ENCODE measurements at regions not wholly inside any gene's neighbourhood (a gene's known extent, or its start where the extent isn't known, plus 50 kb on each side); places are given as distances from the start of the nearest gene placed in this dataset.
"Not testable (repeated sequence)": the region's sequence is repeated elsewhere in the genome, so short reads cannot be mapped to it uniquely, and the experiment has no call there.

DNA sequence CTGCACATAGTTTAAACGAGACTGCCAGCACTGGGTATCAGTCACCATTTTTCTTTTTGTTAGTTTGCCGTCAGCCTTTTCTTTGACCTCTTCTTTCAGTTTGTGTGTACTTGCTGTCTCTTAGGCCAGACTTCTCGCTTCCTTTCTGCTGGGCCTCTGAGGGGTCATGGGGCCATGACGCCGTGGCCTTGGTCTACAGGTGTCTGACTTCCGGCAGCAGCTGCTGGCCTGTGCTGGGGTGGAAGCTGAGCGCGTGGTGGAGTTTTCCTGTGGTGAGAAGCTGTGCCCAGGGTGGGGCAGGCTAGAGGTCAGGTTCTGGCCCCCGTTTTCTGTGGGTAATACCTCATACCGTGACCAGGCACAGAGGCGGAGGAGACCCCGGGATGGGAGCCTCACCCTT lies 101.6 kb upstream of the PZP start:
- not testable (repeated sequence) for DNase-seq (ENCODE audit: low read depth, low spot score)

DNA sequence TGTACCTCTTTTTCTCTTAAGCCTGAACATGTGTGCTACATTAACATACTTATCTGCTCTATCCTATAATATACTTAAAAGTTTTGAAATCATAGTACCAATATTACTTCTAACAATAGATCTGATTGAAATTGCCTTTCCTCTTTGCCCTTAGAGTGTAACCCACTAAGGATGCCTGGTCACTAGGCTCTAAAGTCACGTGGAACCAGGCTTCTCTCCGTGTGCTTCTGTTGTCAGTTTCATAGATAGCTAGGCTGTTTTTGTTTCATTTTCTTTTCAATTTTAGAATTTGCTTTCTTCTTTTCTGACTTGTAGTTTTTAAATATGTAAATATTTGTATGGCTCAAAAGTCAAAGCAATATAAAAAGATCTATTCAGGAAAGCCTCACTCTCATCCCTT lies 100.5 kb upstream of the PZP start:
- not testable (repeated sequence) for DNase-seq (ENCODE audit: low read depth, low spot score)

DNA sequence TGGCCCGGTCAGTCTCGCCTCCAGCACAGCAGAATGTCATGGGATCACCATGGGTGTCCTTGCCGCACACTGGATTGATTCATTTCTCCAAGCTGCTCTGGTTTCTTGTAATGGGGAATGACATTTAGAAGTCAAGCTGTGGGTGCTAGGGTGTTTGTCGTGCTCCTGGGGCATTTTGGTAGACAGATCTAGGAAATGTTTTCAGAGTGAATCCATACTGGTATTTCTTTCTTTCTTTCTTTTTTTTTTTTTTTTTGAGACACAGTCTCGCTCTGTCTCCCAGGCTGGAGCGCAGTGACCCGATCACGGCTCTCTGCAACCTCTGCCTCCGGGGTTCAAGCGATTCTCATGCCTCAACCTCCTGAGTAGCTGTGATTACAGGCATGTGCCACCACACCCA lies 100.0 kb upstream of the PZP start:
- DNase-seq (ENCODE audit: low read depth, low spot score), result not testable (repeated sequence)

DNA sequence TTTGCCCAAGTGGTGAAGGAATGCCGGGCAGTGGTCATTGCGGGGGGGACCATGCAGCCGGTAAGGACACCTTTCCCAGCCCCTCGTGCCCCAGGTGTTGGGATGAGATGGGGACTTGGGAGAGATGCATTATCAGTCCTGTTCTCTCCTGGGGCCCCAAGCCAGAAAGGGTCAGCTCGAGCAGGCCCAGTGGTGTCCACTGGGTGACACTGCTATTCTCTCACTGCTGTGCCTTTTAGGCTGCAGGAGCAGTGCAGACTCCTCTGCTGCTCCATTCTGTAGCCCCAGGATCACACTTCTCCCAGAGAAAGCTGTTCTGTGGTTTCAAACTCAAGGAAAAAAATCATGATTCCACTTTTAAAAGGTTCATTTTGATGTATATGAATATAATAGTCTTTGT lies 99.1 kb upstream of the PZP start:
- DNase-seq (ENCODE audit: low read depth, low spot score), result not testable (repeated sequence)

DNA sequence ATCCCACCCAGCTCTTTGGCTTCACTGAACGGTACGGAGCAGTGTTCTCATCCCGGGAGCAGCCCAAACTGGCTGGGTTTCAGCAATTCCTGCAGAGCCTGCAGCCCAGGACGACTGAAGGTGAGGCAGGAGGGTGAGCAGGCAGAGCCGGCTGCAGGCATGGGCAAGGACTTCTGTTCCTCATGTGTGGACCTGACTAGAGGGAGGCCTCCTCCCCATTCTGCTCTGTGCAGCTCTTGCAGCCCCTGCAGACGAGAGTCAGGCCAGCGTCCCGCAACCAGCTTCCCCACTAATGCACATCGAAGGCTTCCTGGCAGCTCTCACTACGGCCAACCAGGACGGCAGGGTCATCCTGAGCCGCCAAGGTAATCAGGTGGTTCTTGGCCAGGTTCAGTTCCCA lies 97.8 kb upstream of the PZP start:
- DNase-seq (ENCODE audit: low read depth, low spot score), result not testable (repeated sequence)

DNA sequence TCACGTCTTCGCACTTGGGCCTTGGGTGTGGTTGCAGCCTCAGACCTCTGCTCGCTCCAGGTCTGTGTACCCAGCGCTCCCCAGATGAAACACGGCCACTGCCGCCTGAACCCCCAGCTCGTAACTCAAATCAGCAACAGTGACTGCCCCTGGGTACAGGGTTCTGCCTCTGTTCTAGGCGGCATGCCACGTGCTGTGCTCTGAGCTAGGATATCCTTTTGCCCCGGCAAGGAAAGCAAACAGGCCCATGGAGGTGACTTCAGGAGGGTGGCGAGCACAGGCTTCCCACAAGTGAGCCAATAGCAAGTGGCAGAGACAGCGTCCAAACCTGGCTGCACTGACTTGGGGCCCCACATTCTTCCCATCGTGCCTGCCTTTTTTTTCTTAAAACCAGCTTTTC lies 96.3 kb upstream of the PZP start:
- not testable (repeated sequence) for DNase-seq (ENCODE audit: low read depth, low spot score)

DNA sequence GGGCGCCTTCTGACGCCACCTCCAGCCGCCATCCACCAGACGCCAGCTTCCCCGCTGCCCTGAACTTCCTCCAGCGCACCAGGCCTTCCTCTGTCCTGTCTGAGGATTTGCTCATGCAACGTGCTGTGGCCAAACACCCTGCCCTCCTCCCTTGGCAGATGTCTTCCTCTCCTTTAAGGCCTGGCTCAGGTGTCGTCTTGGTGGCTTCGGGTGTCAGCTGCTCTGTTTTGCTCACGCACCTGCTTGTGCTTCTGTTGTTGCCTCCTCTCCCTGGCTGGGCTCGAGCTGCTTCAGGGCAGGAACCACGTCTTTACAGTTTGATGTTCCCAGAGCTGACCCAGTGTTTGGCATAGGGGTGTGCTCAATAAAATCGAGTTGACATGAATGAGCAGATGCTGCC lies 87.7 kb upstream of the PZP start:
- not testable (repeated sequence) for DNase-seq (ENCODE audit: low read depth, low spot score)

DNA sequence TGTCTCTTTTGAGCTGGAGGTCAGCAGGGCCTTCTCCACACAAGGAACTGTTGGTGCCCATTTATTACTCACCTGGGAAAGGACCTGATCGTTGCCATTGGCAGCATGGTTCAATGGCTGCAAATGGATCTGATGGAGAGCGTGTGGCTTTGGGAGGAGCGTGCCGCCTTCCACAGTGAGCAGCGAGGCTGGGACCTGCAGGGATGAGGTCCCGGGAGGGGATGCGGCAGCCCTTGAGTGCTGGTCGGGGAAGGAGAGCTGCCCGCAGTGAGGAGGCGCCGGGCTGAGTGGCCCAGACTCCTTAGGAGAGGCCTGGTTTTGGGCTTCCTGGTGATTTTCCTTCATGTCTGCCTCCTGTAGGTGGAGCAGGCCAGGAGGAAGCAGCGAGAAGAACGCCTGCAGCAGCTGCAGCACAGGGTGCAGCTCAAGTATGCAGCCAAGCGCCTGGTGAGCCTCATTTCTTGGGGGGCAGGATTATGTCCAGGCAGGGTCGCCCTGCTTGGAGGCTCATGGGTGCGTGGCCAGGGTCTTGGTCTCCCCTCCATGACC lies 86.0 kb upstream of the PZP start:
- DNase-seq (ENCODE audit: low read depth, low spot score), result not testable (repeated sequence)

DNA sequence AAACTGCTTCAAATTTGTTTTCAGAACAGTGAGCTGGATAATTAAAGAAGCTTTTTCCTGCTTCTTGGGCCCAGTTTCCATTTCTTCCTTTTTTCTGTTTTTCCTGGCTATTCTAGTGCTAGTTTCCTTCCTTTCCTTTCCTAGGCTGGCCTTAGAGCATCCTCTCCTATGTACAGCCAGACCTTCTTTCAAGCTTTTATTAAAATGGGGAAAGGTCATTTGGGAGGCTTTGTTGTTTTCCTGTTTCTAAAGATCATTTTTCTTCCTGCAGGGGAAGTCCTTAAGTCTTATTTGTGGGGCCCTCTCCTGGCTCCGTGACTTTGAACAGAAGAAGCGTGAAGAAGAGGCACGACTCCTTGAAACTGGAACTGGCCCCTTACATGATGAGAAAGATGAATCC lies 85.2 kb upstream of the PZP start:
- not testable (repeated sequence) for DNase-seq (ENCODE audit: low read depth, low spot score)

DNA sequence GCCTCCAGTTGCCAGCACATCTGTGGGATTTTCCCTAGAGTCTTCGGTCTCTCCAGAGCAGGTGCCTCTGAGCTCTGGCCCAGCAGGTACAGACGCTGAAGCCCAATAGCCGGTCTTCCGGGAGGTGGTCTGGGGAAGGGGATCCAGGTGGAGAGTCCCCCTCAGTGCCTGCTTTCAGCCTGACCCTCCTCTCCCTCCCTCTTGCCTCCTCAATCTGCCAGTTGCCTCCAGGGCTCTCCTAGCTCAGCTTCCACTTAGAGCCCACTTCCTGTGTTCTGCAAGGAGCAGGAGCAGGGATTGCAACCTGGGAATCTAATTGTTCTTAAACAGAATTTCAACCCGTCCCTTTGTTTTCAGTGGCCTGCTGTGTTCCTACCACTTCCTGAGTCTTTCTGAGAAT lies 81.8 kb upstream of the PZP start:
- DNase-seq (ENCODE audit: low read depth, low spot score), result not testable (repeated sequence)

DNA sequence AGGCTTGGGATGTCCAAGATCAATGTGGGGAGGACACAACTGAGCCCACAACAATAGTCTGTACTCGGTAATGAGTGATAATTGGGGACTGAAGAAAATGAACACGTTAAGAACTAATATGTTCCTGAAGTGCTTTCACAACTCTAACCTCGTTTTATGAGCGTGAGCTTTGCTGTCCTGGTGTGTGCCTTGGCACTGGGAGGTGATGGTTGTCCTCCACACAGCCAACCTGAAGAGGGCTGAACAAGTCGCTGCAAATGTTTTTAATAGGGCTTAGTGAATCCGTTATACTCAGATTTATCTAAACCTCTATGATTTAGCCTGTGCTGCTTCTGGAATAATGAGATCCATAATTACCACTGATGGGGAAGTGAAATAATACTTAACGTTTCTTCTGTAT lies 76.5 kb upstream of the PZP start:
- DNase-seq (ENCODE audit: low read depth, low spot score), result not testable (repeated sequence)

DNA sequence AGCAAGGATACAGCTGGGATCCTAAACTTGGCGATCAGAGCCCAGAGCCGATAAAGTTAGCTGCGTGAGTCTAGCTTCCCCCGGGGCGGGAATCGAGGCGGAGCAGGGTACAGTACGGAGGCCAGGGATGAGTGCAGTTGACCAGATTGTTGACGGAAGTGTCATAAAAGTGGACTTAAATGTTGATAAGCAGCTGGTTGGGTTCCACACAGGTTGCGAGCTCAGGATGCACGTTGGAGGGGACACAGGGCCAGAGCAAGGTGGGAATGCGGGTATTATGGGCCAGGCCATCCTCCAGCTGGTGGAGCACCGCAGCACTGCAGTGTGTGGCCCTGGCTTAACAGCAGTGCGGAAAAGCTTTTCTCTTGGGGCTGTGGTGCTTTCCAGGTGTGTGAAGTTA lies 76.0 kb upstream of the PZP start:
- not testable (repeated sequence) for DNase-seq (ENCODE audit: low read depth, low spot score)

DNA sequence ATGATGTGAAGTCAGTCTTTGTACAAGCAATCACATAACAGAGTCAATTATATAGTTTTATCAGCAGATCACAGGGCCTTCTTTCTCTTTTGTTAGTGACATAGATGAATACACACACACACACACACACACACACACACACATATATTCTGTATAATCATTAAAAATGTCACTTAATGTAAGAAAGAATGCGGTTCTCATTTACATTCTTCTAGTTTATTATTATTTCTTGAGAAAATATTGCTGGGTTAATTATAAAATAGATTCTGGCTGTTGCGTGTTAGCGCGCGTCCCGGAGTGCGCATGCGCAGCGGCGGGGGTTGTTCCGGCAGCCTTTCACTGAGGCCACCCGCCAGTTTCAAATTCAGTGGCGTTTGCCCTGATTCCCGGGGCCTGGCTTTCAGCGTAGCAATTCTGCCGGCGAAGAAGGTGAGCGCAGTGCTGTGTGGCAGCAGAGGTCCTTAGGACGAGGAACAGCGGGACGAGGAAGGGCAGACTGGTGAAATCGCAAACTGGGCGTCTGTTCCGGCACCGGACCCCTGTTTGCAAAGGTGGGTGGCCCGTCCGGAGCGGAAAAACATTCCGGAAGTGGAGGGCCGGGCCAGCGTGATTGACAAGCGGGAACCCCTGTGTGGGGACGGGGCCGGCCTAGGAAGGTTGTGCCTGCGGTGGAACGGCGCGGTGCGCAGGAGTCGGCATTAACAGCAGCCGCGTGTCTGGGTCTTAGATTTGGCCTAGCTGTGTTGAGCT lies 75.3 kb upstream of the PZP start:
- DNase-seq (ENCODE audit: low read depth, low spot score), result peak; percentile 47

DNA sequence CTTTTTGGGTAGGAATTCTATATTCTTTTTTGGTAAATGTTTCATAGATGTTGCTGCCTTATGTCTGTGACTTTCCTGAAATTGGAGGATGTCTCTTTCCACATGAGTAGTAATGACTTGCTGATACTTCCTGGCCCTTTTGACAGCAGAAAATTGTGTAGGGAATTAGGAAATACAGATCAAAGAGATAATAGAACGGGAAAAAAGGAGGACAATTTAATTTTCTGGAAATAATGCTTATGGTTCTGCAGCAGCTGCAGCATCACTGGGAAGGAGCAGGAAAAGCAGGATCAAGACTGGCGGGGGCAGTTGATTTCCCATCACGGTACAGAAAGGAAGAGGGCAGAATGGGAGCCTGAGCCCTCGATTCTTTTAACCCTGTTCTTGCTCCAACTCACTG lies 68.8 kb upstream of the PZP start:
- DNase-seq (ENCODE audit: low read depth, low spot score), result no peak

DNA sequence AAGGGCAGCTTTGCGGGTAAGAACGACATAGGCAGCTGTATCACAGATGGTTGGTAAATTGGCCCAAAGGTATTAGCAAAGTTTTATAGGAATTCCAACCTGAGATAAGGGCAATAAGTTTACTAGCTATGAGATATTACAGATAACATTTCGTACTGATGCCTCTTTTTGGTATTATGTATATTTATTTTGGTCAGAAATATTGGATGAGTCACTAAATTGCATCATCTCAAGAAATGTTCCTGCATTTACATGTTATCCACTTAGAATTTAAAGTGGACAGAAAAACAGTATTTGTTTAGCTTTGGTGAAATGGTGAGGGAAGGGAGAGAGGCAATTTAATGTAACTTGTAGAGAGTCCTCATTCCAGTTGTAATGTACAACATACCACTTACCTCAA lies 65.1 kb upstream of the PZP start:
- no peak for DNase-seq (ENCODE audit: low read depth, low spot score)

DNA sequence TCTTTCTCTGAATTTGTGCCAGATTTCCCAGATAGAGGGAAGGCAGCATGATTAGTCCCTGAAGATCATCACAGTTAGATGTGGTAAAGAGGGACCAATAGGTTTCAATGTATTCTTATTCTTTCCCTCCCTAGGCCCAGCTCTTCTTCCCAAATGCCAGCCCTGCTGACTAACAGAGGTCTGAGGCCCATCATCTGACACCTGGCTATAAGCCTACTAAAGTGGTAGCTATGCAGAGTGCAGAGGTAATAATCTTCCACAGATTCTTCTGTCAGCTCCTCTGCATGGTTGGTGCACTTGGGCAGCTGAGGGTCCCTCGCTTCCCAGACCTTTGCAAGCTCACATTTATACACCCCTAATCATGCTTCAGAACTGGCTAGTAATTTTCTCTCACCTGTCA lies 63.7 kb upstream of the PZP start:
- DNase-seq (ENCODE audit: low read depth, low spot score), result no peak

DNA sequence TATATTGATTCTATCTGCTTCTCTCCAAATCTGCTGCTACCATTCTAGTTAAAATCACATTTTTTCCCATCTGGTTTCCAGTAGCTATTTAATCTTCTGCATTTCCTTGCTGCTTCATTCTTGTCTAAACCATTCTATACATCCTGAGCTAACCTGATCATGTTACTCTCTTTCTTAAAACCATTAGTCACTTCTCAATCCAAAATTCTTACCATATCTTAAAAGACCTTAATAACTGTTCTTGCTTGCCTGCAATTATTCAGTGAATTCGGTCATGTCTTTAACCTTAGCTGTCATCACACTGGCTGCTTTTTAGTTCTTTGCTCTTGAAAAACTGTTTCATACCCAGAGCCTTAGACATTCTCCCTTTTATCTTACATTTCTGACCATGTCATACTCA lies 56.4 kb upstream of the PZP start:
- DNase-seq (ENCODE audit: low read depth, low spot score), result no peak

DNA sequence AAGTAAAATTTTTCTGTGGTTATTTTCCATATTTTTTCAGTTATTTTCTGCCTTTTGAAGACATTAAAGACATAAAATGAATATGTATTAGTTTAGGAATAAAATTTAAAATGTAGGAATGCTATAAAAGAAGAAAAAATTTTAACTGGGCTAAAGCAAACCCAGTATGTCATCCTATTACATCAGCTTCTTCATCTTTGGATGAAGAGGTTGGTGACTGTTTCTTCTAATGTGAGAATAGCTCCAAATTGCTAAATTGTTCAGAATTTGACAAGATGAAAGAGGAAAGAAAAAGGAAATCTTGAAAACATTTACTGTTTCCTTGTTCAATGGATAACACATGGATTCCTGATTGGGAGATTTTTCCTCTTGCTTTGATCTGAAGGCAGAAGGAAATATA lies 52.7 kb upstream of the PZP start:
- no peak for DNase-seq (ENCODE audit: low read depth, low spot score)

DNA sequence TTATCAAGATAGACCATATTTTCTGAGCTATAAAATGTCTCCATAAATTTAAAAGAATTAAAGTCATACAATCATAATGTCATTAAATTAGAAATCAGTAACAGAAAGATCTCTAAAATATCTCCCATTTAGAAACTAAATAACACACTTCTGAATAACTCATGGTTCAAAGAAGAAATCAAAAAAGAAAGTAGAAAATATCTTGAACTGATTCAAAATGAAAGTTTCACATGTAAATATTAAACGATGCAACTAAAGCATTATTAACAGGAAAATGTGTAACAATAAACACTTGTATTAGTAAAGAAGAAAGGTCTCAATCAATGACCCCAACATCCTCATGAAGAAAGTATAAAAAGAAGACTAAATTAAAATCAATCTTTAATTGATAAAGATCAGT lies 50.5 kb upstream of the PZP start:
- DNase-seq (ENCODE audit: low read depth, low spot score), result no peak

All from activated CD4-positive, CD25-positive, alpha-beta regulatory T cell treated with anti-CD3 and anti-CD28 coated beads, Interleukin-2, amount 50 U/mL, for 16 hours (primary cell).